WI38 (cell line): ENCODE measurements at regions not wholly inside any gene's neighbourhood (a gene's known extent, or its start where the extent isn't known, plus 50 kb on each side); places are given as distances from the start of the nearest gene placed in this dataset.

Experiments
- H3K4me3 ChIP-seq: 2 replicates; pipeline ENCODE4 v1.5.1; 2011; ENCODE audit warnings: low read depth, mild to moderate bottlenecking, control low read depth, low read length
- CTCF ChIP-seq: IDR thresholded peaks from 2 replicates; pipeline ENCODE4 v1.5.1; 2012; ENCODE audit warnings: low read depth, mild to moderate bottlenecking, control low read depth, low read length

- no peak for TF ChIP-seq CTCF
- H3K4me3 ChIP-seq: no peak overlapping the region
Measured at GRCh38 chr11:109510316-109510715, 88.3 kb downstream of the C11orf87 start.

GRCh38 chr11:109511598-109511997 is 89.6 kb downstream of the C11orf87 start:
- no peak for TF ChIP-seq CTCF
- no peak overlapping the region for H3K4me3 ChIP-seq

GRCh38 chr11:109512249-109512648 is 90.3 kb downstream of the C11orf87 start:
- no peak for TF ChIP-seq CTCF
- H3K4me3 ChIP-seq: no peak overlapping the region

GRCh38 chr11:109512680-109513079 is 90.7 kb downstream of the C11orf87 start:
- H3K4me3 ChIP-seq: no peak overlapping the region
- no peak for TF ChIP-seq CTCF

GRCh38 chr11:109514313-109515018 is 92.5 kb downstream of the C11orf87 start:
- H3K4me3 ChIP-seq: no peak overlapping the region
- no peak for TF ChIP-seq CTCF

GRCh38 chr11:109519253-109519652 is 97.3 kb downstream of the C11orf87 start:
- TF ChIP-seq CTCF: no peak
- H3K4me3 ChIP-seq: no peak overlapping the region

- H3K4me3 ChIP-seq: no peak overlapping the region
Measured at GRCh38 chr11:109521571-109522086, 99.6 kb downstream of the C11orf87 start.

More at GRCh38 chr11:109521571-109522086, 99.6 kb downstream of the C11orf87 start:
- no peak for TF ChIP-seq CTCF
